KMS-11 (cell line): ENCODE measurements at regions not wholly inside any gene's neighbourhood (a gene's known extent, or its start where the extent isn't known, plus 50 kb on each side); places are given as distances from the start of the nearest gene placed in this dataset.
"Not testable (repeated sequence)": the region's sequence is repeated elsewhere in the genome, so short reads cannot be mapped to it uniquely, and the experiment has no call there.

Experiments used
- H2AFZ ChIP-seq: fragments of 200-600 bp; sonication (generic); 2 replicates; pipeline ENCODE4 v1.6.1; 2016; ENCODE audit warnings: antibody characterized with exemption, mixed run types, low read depth
- H3K27ac ChIP-seq: fragments of 200-600 bp; sonication (generic); 2 replicates; pipeline ENCODE4 v1.6.1; 2016; ENCODE audit warnings: mild to moderate bottlenecking, mixed run types
- H3K27me3 ChIP-seq: fragments of 200-600 bp; sonication (generic); 2 replicates; pipeline ENCODE4 v1.6.1; 2017; ENCODE audit warnings: mild to moderate bottlenecking, low read depth, mixed run types, moderate library complexity; ENCODE audit not compliant: insufficient read depth
- H3K36me3 ChIP-seq: fragments of 200-600 bp; sonication (generic); 2 replicates; pipeline ENCODE4 v1.6.1; 2017; ENCODE audit warnings: mild to moderate bottlenecking, mixed run types; ENCODE audit not compliant: insufficient read depth
- H3K4me1 ChIP-seq: fragments of 200-600 bp; sonication (generic); 2 replicates; pipeline ENCODE4 v1.6.1; 2016; ENCODE audit warnings: mild to moderate bottlenecking, low read depth, mixed run types; ENCODE audit not compliant: poor library complexity, severe bottlenecking
- H3K4me2 ChIP-seq: fragments of 200-600 bp; sonication (generic); 2 replicates; pipeline ENCODE4 v1.7.0; 2016; ENCODE audit warnings: mild to moderate bottlenecking, mixed run types
- H3K4me3 ChIP-seq: fragments of 200-600 bp; sonication (generic); IDR thresholded peaks from 2 replicates; pipeline ENCODE4 v1.6.1; 2017; ENCODE audit warnings: low read depth, low read length, mixed read lengths; ENCODE audit not compliant: insufficient read depth
- H3K79me2 ChIP-seq: fragments of 200-600 bp; sonication (generic); 2 replicates; pipeline ENCODE4 v1.6.1; 2016; ENCODE audit warnings: low read depth, mixed run types; ENCODE audit not compliant: insufficient read depth
- H3K9ac ChIP-seq: fragments of 200-600 bp; sonication (generic); 2 replicates; pipeline ENCODE4 v1.6.1; 2016; ENCODE audit warnings: mild to moderate bottlenecking, mixed run types
- H4K20me1 ChIP-seq: fragments of 200-600 bp; sonication (generic); 2 replicates; pipeline ENCODE4 v1.6.1; 2016; ENCODE audit warnings: mild to moderate bottlenecking, mixed run types; ENCODE audit not compliant: insufficient read depth
- CTCF ChIP-seq: fragments of 200-600 bp; sonication (generic); conservative IDR thresholded peaks from 2 replicates; pipeline ENCODE4 v1.6.1; 2017; ENCODE audit warnings: low read depth, mild to moderate bottlenecking, antibody characterized with exemption, low read length, moderate library complexity, mixed read lengths

DNA sequence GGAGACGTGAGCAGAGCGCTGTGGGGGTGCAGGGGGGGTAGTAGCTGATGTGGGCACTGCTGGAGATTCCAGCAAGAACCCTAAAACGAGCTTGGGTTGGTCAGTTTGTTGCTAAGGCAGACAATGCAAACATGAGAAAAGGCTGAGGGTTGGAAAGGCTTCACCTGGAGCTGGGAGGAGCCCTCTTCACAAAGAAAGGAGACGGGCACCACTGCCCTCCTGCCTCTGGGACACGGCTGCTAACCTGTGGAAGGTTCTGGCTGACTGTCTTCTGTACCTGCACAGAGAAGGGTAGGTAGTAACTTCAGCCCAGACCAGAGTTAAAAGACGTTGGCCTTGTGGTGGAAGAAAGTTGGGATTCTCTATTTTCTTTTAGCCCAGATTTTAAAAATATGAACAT is 108.7 kb downstream of the SUCLA2 start:
- Histone ChIP-seq H3K9ac (no peak overlapping the region), H3K27ac (no peak overlapping the region), H3K79me2 (no peaks in the 10 kb centered on the region), H3K27me3 (no peaks in the 10 kb centered on the region), H3K4me2 (no peak overlapping the region), H3K4me3 (no peak overlapping the region), H2AFZ (no peak overlapping the region), H3K4me1 (no peaks in the 10 kb centered on the region), H3K36me3 (no peaks in the 10 kb centered on the region), H4K20me1 (no peaks in the 10 kb centered on the region)
- TF ChIP-seq CTCF, result no peak

DNA sequence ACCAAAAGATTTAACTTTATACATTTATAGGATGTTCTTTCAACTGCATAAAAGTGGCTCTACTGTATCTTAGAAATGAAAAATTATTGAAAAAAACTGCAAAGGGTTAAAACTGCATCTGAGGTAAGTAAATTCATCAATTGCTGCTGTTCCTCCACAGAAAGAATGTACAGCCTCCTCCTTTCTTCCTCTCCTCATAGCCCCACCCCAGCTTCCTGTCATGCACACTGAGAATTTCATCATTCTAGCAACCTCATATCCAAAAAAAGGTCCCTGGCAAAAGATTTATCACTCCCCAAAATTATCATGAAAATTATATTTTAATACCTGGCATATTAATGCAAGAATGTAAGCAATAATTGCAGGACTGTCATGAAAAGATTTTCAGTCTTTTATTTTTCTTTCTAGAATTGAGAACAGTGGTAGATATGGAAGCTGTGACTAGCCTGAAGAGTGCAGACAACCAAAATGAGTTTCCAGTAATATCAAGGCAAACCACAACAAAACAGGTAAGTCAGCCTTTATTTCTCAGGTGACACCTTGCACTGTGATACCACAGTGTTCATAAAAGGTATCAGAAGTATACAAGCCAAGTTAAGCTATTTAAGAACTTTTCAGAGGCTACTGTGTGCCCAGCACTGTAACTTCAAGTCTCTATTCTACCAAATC is 110.8 kb downstream of the SUCLA2 start:
- Histone ChIP-seq H4K20me1 (no peaks in the 10 kb centered on the region), H3K4me2 (no peak overlapping the region), H3K27ac (no peak overlapping the region), H2AFZ (no peak overlapping the region), H3K36me3 (no peaks in the 10 kb centered on the region), H3K9ac (no peak overlapping the region), H3K4me1 (no peaks in the 10 kb centered on the region), H3K4me3 (no peak overlapping the region), H3K79me2 (no peaks in the 10 kb centered on the region), H3K27me3 (no peaks in the 10 kb centered on the region)
- TF ChIP-seq CTCF, result no peak

DNA sequence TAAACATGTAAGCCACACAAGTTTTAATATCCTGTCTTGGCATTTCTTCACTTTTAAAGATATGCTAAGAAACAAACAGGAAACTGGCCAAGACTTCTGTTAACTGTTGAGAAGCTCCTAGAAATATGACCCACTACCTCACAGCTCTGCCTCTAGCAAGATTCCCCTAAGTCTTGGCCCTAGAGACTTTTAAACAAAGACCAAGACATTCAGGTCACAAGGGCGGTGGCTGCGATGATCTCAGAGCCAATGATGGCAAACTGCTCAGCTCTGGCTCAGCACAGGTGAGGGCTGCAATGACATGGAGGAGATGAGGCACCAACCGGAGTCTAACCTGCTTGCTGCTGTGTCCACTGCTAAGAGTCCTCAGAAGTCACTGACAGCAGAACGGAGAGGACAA is 114.8 kb downstream of the SUCLA2 start:
- Histone ChIP-seq H3K4me3 (no peak overlapping the region), H3K27ac (no peak overlapping the region), H4K20me1 (no peaks in the 10 kb centered on the region), H2AFZ (no peak overlapping the region), H3K4me2 (no peak overlapping the region), H3K27me3 (no peaks in the 10 kb centered on the region), H3K36me3 (no peaks in the 10 kb centered on the region), H3K4me1 (no peaks in the 10 kb centered on the region), H3K79me2 (no peaks in the 10 kb centered on the region), H3K9ac (no peak overlapping the region)
- TF ChIP-seq CTCF, result no peak

GRCh38 chr13:47875201-47875600 is 125.9 kb downstream of the SUCLA2 start:
- Histone ChIP-seq H3K36me3 (no peaks in the 10 kb centered on the region), H3K4me1 (no peaks in the 10 kb centered on the region), H3K27me3 (no peaks in the 10 kb centered on the region), H3K79me2 (no peaks in the 10 kb centered on the region), H3K9ac (no peak overlapping the region), H2AFZ (no peak overlapping the region), H3K27ac (no peak overlapping the region), H3K4me3 (no peak overlapping the region), H3K4me2 (no peak overlapping the region), H4K20me1 (no peaks in the 10 kb centered on the region)
- no peak for TF ChIP-seq CTCF

GRCh38 chr13:47873987-47874386 is 127.1 kb downstream of the SUCLA2 start:
- H3K4me1 ChIP-seq, H3K4me3 ChIP-seq, H3K79me2 ChIP-seq, H4K20me1 ChIP-seq, H3K36me3 ChIP-seq, H3K4me2 ChIP-seq, H3K9ac ChIP-seq, H3K27me3 ChIP-seq, H3K27ac ChIP-seq, H2AFZ ChIP-seq: not testable (repeated sequence)

- not testable (repeated sequence) for H3K4me2 ChIP-seq, H3K4me3 ChIP-seq, H3K27ac ChIP-seq, H3K79me2 ChIP-seq, H3K9ac ChIP-seq, H2AFZ ChIP-seq, H3K4me1 ChIP-seq, H3K36me3 ChIP-seq, H4K20me1 ChIP-seq, H3K27me3 ChIP-seq
Observed at GRCh38 chr13:47873319-47873718, 127.8 kb downstream of the SUCLA2 start.
